HPDE6-E6E7 (cell line): ENCODE measurements at regions not wholly inside any gene's neighbourhood (a gene's known extent, or its start where the extent isn't known, plus 50 kb on each side); places are given as distances from the start of the nearest gene placed in this dataset.

Experiments used
- DNase-seq: peaks from one replicate; pipeline ENCODE4 v3.0.0; 2011; ENCODE audit warnings: missing footprints; ENCODE audit errors: extremely low spot score

DNA sequence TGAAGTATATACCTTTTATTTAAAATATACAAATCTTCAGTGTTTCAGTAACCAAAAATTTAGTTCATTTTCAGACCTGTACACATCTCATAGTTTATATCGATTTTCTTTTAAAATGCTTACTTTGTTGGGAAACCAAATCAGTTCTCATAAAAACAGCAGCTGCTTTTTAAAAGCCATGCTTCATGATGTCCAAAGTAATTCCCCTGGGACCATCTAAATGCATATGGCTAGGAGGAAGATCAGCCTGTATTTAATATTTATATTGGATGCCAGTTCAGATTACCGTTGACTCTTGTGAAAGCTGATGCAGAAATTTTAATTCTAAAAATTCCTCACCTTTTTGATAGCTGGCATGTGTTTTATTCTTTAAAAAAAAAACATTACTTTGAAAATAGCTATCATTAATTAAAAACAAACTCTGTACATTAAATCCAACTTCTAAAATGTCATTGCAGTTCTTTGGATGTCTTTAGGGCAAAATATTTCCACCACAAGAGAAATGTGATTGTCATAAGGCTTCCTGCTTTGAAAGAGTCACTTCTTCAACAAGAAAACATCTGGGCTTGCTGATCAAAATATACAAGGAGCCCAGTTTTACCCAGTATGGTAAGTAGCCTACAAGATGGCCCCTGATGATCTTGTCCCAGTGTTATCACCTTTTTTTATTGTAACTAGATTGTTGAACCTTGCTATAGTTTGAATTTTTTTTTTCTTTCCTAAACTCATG, 1242.9 kb upstream of the CDH6 start:
- no peak for DNase-seq

DNA sequence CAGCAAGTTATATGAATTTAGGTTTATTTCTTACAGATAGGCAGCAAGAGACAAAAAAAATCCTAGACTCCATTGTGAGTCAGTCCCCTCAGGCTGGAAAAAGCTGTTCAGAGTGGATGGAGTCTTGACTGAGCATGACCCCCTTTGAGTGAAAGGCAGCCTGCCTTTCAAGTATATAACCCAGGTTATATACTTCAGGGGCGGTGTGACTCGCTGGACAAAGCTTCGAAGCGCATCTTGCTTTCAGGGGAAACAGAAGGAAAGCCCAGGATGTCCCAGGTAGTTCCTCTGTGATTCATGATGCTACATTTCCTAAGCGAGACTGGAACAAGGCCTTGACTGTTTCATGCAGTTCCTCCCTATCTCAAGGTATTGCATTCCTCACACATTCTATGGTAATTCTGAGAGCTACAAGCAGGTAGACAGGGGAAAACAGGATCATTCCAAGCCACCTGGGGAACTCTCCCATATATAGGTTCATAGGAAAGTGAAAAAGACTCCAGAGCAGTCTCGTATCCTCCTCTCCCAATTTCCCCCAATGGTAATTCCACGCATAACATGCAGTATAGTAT, 1244.1 kb upstream of the CDH6 start:
- no peak for DNase-seq

DNA sequence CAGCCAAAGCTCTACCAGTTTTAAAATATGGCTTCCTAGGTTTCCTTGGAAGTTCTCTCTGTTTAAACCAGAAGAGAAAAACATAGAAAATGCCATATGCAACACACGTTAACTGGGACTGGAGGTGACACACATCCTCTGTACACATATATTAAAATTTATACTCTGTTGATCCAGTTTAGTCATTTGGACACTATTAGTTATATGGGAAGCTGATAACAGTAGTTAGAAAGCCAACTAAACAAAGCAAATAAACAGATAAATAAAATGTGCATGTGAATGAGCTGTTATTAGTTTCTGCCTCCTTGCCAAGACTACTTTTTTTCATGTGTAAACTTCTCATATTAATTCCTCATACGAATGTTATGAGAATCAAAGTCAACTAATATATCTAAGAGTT, 1249.2 kb upstream of the CDH6 start:
- no peak for DNase-seq

DNA sequence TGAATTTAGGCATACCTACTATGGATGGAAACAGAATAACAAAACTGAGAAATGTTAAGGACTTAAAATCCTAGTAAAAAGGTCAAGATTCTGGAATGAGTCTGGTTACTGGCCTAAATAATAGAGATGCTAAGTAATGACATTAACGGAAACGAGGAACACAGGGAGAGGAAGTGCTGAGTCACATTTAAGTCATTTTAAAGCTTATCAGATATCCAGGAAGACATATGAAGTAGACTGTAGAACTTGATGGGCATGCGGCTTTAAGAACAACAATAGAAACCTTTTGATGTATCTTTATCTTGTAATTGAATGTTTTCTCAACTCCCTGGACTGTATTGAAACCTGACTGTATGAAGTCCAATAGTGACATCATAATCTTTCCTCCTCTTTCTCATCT, 1251.4 kb upstream of the CDH6 start:
- DNase-seq: no peak

DNA sequence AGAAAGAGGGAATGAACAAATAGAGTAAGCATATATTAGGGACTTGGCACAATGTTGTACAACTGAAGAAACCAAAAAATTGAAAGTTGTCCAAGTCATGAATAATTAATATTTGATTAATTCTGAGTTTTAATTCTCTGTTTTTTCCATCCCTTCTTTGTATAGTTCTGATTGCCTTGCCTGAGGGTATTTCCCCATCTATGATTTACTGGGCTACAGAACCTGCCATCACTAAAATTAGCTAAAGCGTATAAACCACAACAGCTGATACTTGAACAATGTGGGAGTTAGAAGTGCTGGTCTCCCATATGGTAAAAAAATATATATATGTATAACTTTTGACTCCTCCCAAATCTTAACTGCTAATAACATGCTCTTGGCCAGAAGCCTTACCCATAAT, 1253.5 kb upstream of the CDH6 start:
- no peak for DNase-seq

DNA sequence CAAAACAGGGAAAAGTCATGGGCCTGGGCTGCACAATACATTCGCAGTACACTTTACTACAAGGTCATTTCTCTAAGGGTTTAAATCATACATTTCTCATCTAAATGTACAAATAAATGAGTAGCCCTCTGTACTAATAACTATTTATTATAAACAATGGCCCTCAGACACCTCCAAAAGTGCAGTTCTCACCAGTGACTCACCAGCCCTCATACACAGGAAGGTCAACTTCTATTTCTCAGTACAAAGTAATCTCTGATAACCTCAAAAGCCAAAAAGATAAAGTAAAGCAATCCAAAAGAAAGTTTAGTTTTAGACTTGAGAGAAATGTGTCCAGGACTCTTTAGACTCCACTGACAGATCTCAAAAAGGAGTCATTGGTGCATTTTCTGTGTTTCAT, 1258.1 kb upstream of the CDH6 start:
- no peak for DNase-seq

DNA sequence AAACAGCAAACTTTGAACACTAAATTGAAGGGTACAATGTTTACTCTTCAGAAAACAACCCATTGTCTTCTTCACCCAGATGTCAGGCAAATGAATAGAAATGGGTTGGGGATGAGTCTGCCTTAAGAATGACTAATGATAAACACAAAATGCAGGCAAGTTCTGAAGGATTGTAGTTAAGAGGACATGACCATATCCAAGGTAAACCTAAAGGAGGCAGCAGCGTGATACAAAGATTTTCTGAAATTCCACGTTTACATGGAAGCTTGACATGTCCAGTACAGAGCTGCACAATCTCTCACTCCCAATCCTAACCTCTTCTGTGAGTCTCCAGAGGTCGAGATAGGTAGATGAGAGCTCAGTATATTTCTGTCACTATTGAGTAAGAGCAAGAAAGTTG, 1263.2 kb upstream of the CDH6 start:
- DNase-seq: no peak

DNA sequence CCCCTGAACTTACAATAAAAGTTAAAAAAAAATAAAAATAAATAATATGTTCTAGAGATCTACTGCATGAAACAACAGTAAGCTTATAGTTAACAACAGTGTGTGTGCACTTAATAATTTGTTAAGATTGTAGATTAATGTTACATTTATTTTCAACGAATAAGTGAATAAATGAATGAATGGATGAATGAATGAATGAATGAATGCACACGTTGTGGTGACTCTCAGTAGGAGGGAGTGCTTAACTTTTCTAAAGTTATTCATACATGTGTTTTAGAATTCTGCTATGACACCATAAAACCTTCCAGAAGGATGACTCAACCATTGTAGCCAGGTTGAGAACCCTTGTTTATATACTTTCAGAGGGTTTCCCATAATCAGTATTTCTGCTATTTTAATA, 1269.4 kb upstream of the CDH6 start:
- no peak for DNase-seq

DNA sequence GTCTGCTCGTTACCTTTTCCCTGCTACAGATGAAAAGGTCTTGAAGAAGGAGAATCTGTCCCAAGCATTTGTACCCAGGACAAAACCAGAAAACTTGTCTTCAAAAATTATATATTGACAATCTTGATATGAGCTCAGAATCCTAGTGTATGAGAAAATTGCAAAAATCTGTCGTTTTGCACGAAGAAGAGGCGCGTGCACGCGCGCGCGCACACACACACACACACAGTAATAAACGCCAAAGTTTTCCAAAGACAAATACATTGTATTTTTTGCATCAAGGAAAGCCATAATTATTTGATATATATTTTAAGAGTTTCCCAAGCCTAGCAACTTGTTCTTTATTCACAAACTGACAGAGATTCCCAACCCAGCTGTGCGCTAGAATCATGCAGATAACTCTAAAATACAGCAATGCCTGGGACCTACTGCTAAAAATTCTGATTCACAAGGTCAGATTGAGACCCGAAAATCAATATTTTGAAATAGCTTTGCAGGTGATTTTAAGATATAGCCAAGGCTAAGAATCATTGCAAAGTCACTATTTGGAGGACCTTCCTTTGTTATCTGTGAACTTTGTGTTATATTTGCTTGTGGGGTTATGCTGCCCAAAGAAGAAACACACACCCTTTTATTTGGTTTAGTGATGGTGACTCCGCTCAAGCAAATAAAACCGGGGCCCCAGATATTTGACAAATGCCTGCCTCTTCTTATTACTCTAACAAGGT, 1287.7 kb upstream of the CDH6 start:
- no peak for DNase-seq

DNA sequence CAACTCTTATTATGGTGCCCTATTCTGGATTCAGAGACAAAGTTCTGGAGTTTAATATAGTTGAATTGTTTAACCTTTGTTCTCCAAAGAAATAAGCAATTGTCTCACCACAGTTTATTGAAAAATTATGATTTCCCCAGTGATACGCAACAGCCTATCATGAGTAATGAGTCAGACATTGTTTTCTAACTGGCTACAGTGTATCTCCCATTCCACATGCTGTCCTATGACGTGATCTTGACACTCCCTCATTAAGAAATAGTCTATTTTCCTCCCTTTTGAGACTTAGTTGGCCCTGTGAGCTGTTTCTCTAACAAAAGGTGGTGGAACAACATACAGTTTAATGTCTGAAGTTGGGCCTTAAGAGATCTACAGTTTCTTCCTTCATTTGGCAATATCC, 1290.6 kb upstream of the CDH6 start:
- no peak for DNase-seq

DNA sequence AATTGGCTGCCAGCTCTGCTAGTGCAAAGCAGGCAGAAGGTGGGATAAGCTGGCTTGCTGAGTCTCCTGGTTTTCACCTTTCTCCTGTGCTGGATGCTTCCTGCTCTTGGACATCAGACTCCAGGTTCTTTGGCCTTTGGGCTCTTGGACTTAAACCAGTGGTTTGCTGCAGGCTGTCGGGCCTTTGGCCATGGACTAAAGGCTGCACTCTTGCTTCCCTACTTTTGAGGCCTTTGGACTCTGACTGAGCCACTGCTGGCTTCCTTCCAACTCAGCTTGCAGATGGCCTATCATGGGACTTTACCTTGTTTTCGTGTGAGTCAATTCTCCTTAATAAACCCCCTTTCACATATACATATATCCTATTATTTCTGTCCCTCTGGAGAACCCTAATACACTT, 1293.9 kb upstream of the CDH6 start:
- no peak for DNase-seq

DNA sequence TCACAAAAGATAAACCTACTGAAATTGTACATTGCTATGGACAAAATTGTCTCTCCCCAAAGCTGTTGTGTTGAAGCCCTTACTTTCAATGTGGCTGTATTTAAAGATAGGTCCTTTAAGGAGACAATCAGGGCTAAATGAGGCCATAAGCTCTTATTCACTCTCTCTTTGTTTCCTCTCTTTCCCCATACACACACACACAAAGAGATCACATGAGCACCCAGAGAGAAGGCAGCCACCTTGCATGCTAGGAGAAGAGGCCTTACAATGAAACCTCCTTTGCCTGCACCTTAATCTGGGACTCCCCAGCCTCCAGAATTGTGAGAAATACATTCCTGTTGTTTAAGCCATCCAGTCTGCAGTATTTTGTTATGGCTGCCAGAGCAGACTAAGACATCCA, 1295.6 kb upstream of the CDH6 start:
- no peak for DNase-seq

DNA sequence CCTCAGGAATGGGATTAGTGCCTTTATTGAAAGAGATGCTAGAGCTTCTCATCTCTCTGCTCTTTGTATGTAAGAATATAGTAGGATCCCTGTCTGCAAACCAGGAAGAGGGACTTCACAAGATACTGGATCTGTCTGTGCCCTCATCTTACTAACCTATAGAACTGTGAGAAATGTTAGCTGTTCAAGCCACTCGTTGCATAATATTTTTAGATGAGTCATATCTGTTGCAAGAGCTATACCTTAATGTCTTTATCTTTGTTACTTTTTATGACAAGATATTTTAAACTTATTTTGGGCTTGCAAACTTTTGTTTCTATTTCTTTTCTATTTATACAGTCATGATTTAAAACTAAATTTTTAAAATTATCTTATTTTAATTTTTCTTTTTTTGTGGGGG, 1296.8 kb upstream of the CDH6 start:
- DNase-seq: no peak

DNA sequence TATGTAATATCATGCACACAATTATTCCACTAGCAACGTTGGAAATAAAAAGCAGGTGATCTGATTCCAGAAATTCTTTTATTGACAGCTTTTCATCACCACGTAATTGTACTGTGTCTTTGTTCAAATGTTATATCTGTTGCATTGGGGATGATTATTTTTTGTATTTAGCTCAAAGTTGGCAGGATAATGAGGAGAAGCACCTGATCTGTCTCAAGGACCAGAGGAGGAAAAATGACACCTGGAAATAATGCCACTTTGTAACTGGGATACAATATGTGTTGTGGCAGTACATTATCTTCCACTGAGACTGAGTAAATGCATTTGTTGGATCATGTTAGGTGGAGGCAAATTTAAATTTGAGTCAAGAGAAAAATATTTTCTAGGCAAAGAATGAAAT, 1298.8 kb upstream of the CDH6 start:
- no peak for DNase-seq

DNA sequence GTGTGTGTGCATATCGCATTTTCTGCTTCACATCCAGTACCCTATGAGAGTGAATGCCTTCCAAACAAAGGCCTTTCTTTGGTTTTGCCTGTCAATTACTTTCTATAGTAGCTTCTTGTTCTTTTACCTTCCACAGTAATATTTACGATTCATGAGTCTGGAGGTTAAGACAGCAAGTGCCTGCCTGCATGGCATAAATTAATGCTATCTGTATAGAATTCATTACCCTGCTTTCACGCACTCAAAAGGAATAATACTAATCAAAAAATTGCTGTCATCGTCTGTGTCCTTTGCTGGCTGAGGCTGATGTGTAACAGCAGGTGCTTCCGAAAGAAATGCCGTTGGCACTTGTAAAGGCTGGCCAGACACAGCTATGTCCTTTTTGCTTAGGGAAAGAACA, 1304.4 kb upstream of the CDH6 start:
- DNase-seq: no peak

DNA sequence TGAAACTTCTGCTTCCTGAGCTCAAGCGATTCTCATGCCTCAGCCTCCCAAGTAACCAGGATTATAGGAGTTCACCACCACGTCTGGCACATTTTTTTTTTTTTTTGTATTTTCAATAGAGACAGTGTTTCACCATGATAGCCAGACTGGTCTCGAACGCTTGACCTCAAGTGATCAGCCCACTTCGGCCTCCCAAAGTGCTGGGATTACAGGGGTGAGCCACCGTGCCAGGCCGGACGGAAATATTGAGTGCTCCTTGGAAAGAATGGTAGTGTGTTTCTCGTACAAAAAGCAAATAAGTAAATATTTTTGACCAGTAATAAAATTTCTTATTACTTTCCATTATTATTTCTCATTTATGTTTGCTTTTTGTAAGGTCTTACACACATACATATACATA, 1307.9 kb upstream of the CDH6 start:
- DNase-seq: no peak

DNA sequence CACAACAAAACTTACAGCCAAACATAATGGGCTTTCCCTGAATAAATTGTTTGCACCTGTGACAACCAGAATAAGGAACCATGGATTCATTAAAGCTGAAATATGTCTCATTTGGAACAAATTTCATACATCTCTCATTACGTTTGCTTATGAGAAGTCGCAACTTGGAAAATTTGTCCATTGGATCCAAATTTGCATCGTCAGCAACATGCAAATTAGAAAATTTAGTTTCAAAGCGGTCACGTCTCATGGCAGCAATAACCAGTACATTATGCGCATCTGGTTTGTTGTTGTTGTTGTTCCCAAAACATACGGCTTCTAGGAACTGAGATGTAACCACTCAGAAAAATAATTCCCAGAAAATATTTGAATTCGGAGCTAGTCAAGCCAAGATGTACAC, 1311.5 kb upstream of the CDH6 start:
- DNase-seq: no peak

DNA sequence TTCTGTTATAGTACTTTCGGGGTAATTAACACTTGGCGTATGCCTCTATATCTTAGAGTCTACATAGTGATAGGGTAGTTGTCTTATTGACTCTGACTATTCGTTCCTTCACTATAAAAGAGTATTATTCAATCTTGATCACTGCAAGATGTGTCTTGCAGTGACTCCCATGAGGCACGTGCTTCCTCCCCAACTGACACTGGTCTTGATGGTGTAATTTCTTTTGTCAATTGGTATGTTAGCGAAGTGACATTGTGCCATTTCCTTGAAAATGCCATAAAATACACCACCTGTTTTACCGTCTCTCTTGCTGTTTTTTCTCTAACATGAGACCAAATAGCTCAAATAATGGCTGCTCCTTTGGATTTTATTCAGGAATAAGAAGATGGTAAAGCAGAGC, 1314.1 kb upstream of the CDH6 start:
- DNase-seq: no peak

DNA sequence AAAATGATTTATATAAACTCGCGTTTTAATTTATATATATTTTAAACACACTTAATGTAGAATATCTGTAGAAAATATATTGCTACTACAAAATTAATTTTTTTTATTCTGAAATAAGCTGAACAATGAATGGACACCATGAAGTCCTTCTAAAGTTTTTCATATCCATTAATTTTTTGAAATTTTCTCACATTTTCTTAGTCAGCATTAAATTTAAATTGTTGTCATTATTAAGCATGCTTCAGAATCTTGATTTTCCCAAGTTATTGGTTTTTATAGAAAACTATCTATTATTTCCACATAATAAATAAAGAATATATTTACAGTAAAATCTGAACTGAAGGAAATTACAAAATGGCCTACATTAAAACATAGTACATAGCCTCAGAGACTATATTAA, 1314.9 kb upstream of the CDH6 start:
- DNase-seq: no peak

DNA sequence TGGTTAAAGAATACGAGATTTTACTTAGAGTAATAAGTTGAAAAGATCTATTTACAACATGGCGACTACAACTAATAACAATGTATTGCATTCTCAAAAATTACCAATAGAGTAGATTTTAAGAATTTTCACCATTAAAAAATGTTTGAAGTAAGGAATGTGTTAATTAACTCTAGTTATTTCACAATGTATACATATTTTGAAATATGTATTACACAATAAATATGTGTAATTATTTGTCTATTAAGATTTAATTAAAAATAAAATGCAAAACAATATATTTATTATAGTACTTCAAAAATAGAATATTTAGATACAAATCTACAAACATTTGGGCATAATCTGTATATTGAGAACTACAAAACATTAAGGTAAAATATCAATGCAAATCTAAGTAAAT, 1326.3 kb upstream of the CDH6 start:
- no peak for DNase-seq

DNA sequence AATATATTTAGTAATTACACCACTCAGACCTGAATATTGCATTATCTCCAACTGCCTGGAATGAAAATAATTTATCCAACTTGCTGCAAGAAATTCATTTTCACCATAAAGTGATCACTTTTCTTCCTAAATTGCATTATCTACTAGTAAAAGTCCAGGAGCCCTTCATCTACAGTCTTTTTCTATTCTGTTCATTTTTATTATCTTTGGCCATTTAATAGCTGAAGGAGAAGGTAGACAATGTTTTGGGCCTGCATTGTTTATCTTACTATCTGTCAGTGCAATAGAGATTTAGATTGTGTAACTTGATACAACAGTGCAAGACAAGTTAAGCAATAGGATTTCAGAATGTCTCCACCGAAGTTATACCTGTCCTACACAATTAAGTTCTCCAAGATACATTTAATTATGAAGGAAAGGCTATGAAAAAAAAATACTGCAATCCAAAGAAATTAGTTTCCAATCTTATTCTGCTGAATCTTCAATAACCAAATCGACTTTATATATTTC, 1339.7 kb upstream of the CDH6 start:
- no peak for DNase-seq

DNA sequence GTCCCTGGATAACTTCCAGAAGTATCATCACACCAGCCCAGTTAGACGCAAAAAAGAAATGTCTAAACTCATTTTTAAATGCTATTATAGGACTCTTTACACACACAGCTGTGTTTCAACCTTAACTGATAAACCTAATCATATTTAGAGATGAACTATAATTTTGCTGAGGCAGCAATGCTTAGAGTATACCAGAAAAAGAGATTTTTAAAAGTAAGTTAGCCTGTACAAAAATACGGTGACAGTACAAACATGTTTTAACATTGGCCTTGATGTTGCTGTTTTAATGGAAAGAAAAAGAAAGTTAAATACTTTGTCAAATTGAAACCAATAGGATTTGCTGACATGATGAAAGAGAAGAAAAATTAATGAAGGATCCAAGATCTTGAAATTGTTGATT, 1341.2 kb upstream of the CDH6 start:
- DNase-seq: no peak

DNA sequence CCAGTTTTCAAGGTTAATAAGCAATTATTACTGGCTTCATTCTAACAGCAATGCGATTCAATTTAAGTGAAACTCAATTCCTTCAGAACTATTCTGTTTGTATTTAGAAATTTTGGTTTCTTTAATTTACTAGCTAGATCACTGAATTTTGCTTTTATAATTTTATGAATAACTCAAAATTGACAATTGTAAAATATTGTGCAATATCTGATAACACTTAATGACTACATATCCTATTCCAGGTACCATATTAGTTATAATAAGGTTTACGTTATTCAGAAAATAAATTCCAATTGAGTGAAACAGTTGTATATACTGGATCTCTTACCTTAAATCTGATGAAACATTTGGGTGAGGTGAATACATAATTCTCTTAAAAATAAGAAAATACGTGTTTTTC, 1348.3 kb upstream of the CDH6 start:
- no peak for DNase-seq
